H9 (cell line): ENCODE measurements at regions not wholly inside any gene's neighbourhood (a gene's known extent, or its start where the extent isn't known, plus 50 kb on each side); places are given as distances from the start of the nearest gene placed in this dataset.

Experiments
- DNase-seq: peaks from one replicate; pipeline ENCODE4 v3.0.0-alpha.2; 2017
- H2AFZ ChIP-seq: one replicate; pipeline ENCODE4 v1.6.1; 2013; ENCODE audit warnings: mild to moderate bottlenecking, low read length, control low read depth, moderate library complexity
- H2AK5ac ChIP-seq: 2 replicates; pipeline ENCODE4 v1.6.1; 2013; ENCODE audit warnings: low read length, control low read depth, mixed read lengths; ENCODE audit not compliant: insufficient read length
- H2BK120ac ChIP-seq: one replicate; pipeline ENCODE4 v1.6.1; 2013; ENCODE audit warnings: low read depth, mild to moderate bottlenecking, low read length, control low read depth, inconsistent platforms; ENCODE audit not compliant: poor library complexity, severe bottlenecking
- H2BK12ac ChIP-seq: 2 replicates; pipeline ENCODE4 v1.6.1; 2013; ENCODE audit warnings: low read length, control low read depth, mixed read lengths, low read depth; ENCODE audit not compliant: insufficient read length
- H2BK15ac ChIP-seq: 2 replicates; pipeline ENCODE4 v1.6.1; 2013; ENCODE audit warnings: low read depth, low read length, control low read depth
- H2BK20ac ChIP-seq: one replicate; pipeline ENCODE4 v1.6.1; 2013; ENCODE audit warnings: low read depth, mild to moderate bottlenecking, low read length, control low read depth, inconsistent platforms; ENCODE audit not compliant: poor library complexity, severe bottlenecking
- H2BK5ac ChIP-seq: 2 replicates; pipeline ENCODE4 v1.6.1; 2013; ENCODE audit warnings: low read length, control low read depth, mixed read lengths; ENCODE audit not compliant: insufficient read length
- H3K14ac ChIP-seq: 2 replicates; pipeline ENCODE4 v1.6.1; 2013; ENCODE audit warnings: low read length, control low read depth; ENCODE audit not compliant: insufficient read depth
- H3K18ac ChIP-seq: 2 replicates; pipeline ENCODE4 v1.6.1; 2013; ENCODE audit warnings: low read depth, mild to moderate bottlenecking, mixed read lengths, low read length, control low read depth; ENCODE audit not compliant: insufficient read length
- H3K23ac ChIP-seq: 2 replicates; pipeline ENCODE4 v1.6.1; 2013; ENCODE audit warnings: low read length, control low read depth, mixed read lengths, low read depth; ENCODE audit not compliant: insufficient read length
- H3K23me2 ChIP-seq: 2 replicates; pipeline ENCODE4 v1.6.1; 2013; ENCODE audit warnings: low read depth, mild to moderate bottlenecking, mixed read lengths, low read length, control low read depth; ENCODE audit not compliant: insufficient read length, poor library complexity, severe bottlenecking
- H3K27ac ChIP-seq: 2 replicates; pipeline ENCODE4 v1.5.1; 2013; ENCODE audit warnings: low read length, control low read depth, mixed read lengths, low read depth; ENCODE audit not compliant: insufficient read length
- H3K27me3 ChIP-seq: 2 replicates; pipeline ENCODE4 v1.6.1; 2013; ENCODE audit warnings: low read length, control low read depth, inconsistent platforms; ENCODE audit not compliant: insufficient read depth
- H3K4ac ChIP-seq: 2 replicates; pipeline ENCODE4 v1.6.1; 2013; ENCODE audit warnings: low read depth, mild to moderate bottlenecking, control low read depth, inconsistent platforms, low read length, moderate library complexity
- H3K4me1 ChIP-seq: 2 replicates; pipeline ENCODE4 v1.6.1; 2013; ENCODE audit warnings: low read length, control low read depth, inconsistent platforms; ENCODE audit not compliant: insufficient read depth
- H3K4me2 ChIP-seq: 2 replicates; pipeline ENCODE4 v1.6.1; 2013; ENCODE audit warnings: low read length, control low read depth, mixed read lengths; ENCODE audit not compliant: insufficient read length, insufficient read depth
- H3K56ac ChIP-seq: 2 replicates; pipeline ENCODE4 v1.6.1; 2013; ENCODE audit warnings: low read depth, mild to moderate bottlenecking, mixed read lengths, low read length, control low read depth; ENCODE audit not compliant: insufficient read length
- H3K79me1 ChIP-seq: 2 replicates; pipeline ENCODE4 v1.6.1; 2013; ENCODE audit warnings: low read depth, mild to moderate bottlenecking, moderate library complexity, low read length, control low read depth, inconsistent platforms; ENCODE audit not compliant: insufficient read depth, poor library complexity, severe bottlenecking
- H3K79me2 ChIP-seq: 2 replicates; pipeline ENCODE4 v1.6.1; 2013; ENCODE audit warnings: low read length, control low read depth, inconsistent platforms; ENCODE audit not compliant: insufficient read depth
- H3K9ac ChIP-seq: 2 replicates; pipeline ENCODE4 v1.6.1; 2013; ENCODE audit warnings: low read length, control low read depth, mixed read lengths; ENCODE audit not compliant: insufficient read length; ENCODE audit errors: extremely low read depth
- H3K9me3 ChIP-seq: one replicate; pipeline ENCODE4 v1.6.1; 2013; ENCODE audit warnings: low read depth, low read length, inconsistent platforms; ENCODE audit not compliant: control insufficient read depth
- H3T11ph ChIP-seq: one replicate; pipeline ENCODE4 v1.6.1; 2013; ENCODE audit warnings: mild to moderate bottlenecking, low read length, control low read depth, inconsistent platforms
- H4K20me1 ChIP-seq: one replicate; pipeline ENCODE4 v1.6.1; 2013; ENCODE audit not compliant: control insufficient read depth, insufficient read length, insufficient read depth
- H4K5ac ChIP-seq: 2 replicates; pipeline ENCODE4 v1.6.1; 2013; ENCODE audit warnings: low read depth, mild to moderate bottlenecking, mixed read lengths, low read length, control low read depth; ENCODE audit not compliant: insufficient read length
- H4K8ac ChIP-seq: replicated peaks from 2 replicates; pipeline ENCODE4 v1.6.1; 2013; ENCODE audit warnings: low read length, control low read depth, mixed read lengths, low read depth; ENCODE audit not compliant: insufficient read length
- H4K91ac ChIP-seq: 2 replicates; pipeline ENCODE4 v1.6.1; 2013; ENCODE audit warnings: low read depth, mild to moderate bottlenecking, moderate library complexity, mixed read lengths, low read length, control low read depth; ENCODE audit not compliant: insufficient read length
- H3K27ac Mint-ChIP-seq, 3 experiments: 2 replicates in 2 of 3; 3 replicates in 1 of 3; pipeline ENCODE4 v1.8.0; 2020 to 2021; ENCODE audit warnings: mixed read lengths in 3 of 3, mild to moderate bottlenecking in 1 of 3, moderate library complexity in 1 of 3
- H3K27me3 Mint-ChIP-seq: 2 replicates; pipeline ENCODE4 v1.8.0; 2021; ENCODE audit warnings: low read depth, mild to moderate bottlenecking, moderate library complexity, mixed read lengths
- H3K36me3 Mint-ChIP-seq, 3 experiments: 2 replicates in 2 of 3; 3 replicates in 1 of 3; pipeline ENCODE4 v1.8.0; 2020 to 2021; ENCODE audit warnings: low read depth in 3 of 3, mixed read lengths in 3 of 3; ENCODE audit not compliant: insufficient read depth in 1 of 3
- H3K4me1 Mint-ChIP-seq, 2 experiments: 2 replicates each; pipeline ENCODE4 v1.8.0; 2020; ENCODE audit warnings: mixed read lengths in 2 of 2
- H3K4me3 Mint-ChIP-seq, 2 experiments: 2 replicates in 1 of 2; 3 replicates in 1 of 2; pipeline ENCODE4 v1.8.0; 2020 to 2021; ENCODE audit warnings: mild to moderate bottlenecking in 2 of 2, mixed read lengths in 2 of 2, moderate library complexity in 1 of 2
- H3K9me3 Mint-ChIP-seq, 2 experiments: 2 replicates in 1 of 2; 3 replicates in 1 of 2; pipeline ENCODE4 v1.8.0; 2020; ENCODE audit warnings: mild to moderate bottlenecking in 2 of 2, mixed read lengths in 2 of 2, moderate library complexity in 1 of 2
- TF ChIP-seq, protein P1 (sequence below): fragments of 200-600 bp; sonication (generic); conservative IDR thresholded peaks from 3 replicates; pipeline ENCODE4 v1.8.0; 2021; ENCODE audit warnings: antibody characterized with exemption, mild to moderate bottlenecking

DNA sequence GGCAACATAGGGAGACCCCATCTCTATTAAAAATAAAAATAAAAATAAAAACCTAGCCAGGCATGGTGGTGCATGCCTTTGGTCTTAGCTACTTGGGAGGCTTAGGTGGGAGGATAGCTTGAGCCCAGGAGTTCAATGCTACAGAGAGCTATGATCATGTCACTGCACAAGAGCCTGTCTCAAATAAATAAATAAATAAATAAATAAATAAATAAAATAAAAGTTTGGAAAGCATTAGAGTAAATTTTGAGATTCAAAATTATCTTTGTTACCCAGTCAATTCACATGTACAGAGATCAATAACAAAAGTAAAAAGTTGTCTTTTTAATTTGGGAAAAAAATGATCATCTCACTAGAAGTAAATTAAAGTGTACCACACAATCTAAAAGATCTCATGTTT lies 255.8 kb upstream of the MYO3A start:
- H3K27ac Mint-ChIP-seq = no peak overlapping the region
- no peak overlapping the region for H3K18ac ChIP-seq
- H4K91ac ChIP-seq = no peak overlapping the region
- no peak overlapping the region for H2BK120ac ChIP-seq
- H3K23me2 ChIP-seq = no peaks in the 10 kb centered on the region
- H3K79me1 ChIP-seq = no peaks in the 10 kb centered on the region
- H3K27me3 Mint-ChIP-seq = no peaks in the 10 kb centered on the region
- no peak overlapping the region for H3K4me2 ChIP-seq
- H2AK5ac ChIP-seq = no peak overlapping the region
- H3T11ph ChIP-seq = no peak overlapping the region
- no peak overlapping the region for H2BK20ac ChIP-seq
- H3K27me3 ChIP-seq = no peaks in the 10 kb centered on the region
- H3K9me3 Mint-ChIP-seq = peaks cover 6 to 9% of the 10 kb centered on the region in 2 experiments
- H3K4me3 Mint-ChIP-seq = no peak overlapping the region
- no peak overlapping the region for H2AFZ ChIP-seq
- no peak overlapping the region for H3K14ac ChIP-seq
- no peak overlapping the region for H3K27ac ChIP-seq
- H2BK15ac ChIP-seq = no peak overlapping the region
- peaks cover 3 to 7% (median 6%) of the 10 kb centered on the region in 3 experiments; a peak in 5 of 7 replicates for H3K36me3 Mint-ChIP-seq
- peaks cover 9% of the 10 kb centered on the region in 2 experiments for H3K4me1 Mint-ChIP-seq
- no peak overlapping the region for H2BK5ac ChIP-seq
- H4K8ac ChIP-seq = no peak overlapping the region
- H4K5ac ChIP-seq = no peak overlapping the region
- TF ChIP-seq, protein P1, sequence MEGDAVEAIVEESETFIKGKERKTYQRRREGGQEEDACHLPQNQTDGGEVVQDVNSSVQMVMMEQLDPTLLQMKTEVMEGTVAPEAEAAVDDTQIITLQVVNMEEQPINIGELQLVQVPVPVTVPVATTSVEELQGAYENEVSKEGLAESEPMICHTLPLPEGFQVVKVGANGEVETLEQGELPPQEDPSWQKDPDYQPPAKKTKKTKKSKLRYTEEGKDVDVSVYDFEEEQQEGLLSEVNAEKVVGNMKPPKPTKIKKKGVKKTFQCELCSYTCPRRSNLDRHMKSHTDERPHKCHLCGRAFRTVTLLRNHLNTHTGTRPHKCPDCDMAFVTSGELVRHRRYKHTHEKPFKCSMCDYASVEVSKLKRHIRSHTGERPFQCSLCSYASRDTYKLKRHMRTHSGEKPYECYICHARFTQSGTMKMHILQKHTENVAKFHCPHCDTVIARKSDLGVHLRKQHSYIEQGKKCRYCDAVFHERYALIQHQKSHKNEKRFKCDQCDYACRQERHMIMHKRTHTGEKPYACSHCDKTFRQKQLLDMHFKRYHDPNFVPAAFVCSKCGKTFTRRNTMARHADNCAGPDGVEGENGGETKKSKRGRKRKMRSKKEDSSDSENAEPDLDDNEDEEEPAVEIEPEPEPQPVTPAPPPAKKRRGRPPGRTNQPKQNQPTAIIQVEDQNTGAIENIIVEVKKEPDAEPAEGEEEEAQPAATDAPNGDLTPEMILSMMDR = no peak
- H3K56ac ChIP-seq = no peak overlapping the region
- H3K9me3 ChIP-seq = no peaks in the 10 kb centered on the region
- H3K4me1 ChIP-seq = no peaks in the 10 kb centered on the region
- H3K79me2 ChIP-seq = no peaks in the 10 kb centered on the region
- no peak overlapping the region for H3K9ac ChIP-seq
- no peaks in the 10 kb centered on the region for H4K20me1 ChIP-seq
- H3K23ac ChIP-seq = no peak overlapping the region
- H2BK12ac ChIP-seq = no peak overlapping the region
- no peak for DNase-seq
- H3K4ac ChIP-seq = no peak overlapping the region
